OCI-LY1 (cell line): ENCODE measurements at regions not wholly inside any gene's neighbourhood (a gene's known extent, or its start where the extent isn't known, plus 50 kb on each side); places are given as distances from the start of the nearest gene placed in this dataset.
"Not testable (repeated sequence)": the region's sequence is repeated elsewhere in the genome, so short reads cannot be mapped to it uniquely, and the experiment has no call there.

ENCODE experiments used
- EZH2 ChIP-seq: fragments of 200-600 bp; sonication (generic), shearing (Covaris generic); IDR thresholded peaks from 2 replicates; pipeline ENCODE4 v1.8.0; 2017; ENCODE audit warnings: borderline replicate concordance, mixed run types, mild to moderate bottlenecking, antibody characterized with exemption, low read length, moderate library complexity, mixed read lengths
- TF ChIP-seq, protein P1 (sequence below): fragments of 200-600 bp; sonication (generic), shearing (Covaris generic); IDR thresholded peaks from 2 replicates; pipeline ENCODE4 v1.5.1; 2017; ENCODE audit warnings: mild to moderate bottlenecking, antibody characterized with exemption, low read length, moderate library complexity, mixed read lengths

DNA sequence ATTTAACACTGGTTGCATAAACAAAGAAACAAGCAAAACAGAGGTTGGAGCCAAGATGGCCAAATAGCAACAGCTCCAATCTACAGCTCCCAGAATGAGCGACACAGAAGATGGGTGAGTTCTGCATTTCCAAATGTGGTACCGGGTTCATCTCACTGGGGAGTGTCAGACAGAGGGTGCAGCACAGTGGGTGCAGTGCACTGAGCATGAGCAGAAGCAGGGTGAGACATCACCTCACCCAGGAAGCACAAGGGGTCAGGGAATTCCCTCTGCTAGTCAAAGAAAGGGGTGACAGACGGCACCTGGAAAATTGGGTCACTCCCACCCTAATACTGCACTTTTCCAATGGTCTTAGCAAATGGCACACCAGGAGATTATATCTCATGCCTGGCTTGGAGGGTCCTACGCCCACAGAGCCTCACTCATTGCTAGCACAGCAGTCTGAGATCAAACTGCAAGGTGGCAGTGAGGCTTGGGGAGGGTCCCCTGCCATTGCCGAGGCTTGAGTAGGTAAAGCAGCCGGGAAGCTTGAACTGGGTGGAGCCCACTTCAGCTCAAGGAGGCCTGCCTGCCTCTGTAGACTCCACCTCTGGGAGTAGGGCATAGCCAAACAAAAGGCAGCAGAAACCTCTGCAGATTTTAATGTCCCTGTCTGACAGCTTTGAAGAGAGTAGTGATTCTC is 4186.5 kb upstream of the OR11H1 start:
- TF ChIP-seq, protein P1, sequence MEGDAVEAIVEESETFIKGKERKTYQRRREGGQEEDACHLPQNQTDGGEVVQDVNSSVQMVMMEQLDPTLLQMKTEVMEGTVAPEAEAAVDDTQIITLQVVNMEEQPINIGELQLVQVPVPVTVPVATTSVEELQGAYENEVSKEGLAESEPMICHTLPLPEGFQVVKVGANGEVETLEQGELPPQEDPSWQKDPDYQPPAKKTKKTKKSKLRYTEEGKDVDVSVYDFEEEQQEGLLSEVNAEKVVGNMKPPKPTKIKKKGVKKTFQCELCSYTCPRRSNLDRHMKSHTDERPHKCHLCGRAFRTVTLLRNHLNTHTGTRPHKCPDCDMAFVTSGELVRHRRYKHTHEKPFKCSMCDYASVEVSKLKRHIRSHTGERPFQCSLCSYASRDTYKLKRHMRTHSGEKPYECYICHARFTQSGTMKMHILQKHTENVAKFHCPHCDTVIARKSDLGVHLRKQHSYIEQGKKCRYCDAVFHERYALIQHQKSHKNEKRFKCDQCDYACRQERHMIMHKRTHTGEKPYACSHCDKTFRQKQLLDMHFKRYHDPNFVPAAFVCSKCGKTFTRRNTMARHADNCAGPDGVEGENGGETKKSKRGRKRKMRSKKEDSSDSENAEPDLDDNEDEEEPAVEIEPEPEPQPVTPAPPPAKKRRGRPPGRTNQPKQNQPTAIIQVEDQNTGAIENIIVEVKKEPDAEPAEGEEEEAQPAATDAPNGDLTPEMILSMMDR, result not testable (repeated sequence)
- TF ChIP-seq EZH2, result not testable (repeated sequence)
